Stimulated activated CD8-positive, alpha-beta memory T cell treated with anti-CD3 and anti-CD28 coated beads, Interleukin-7, amount 100 ng/mL, for 48 hours (primary cell): ENCODE measurements at regions not wholly inside any gene's neighbourhood (a gene's known extent, or its start where the extent isn't known, plus 50 kb on each side); places are given as distances from the start of the nearest gene placed in this dataset.

Source experiments
- DNase-seq, 2 donors: peaks; one replicate each; pipeline ENCODE4 v3.0.0-alpha.2; 2020; ENCODE audit warnings: low read depth in 1 of 2; ENCODE audit errors: extremely low read depth in 1 of 2

- DNase-seq, result no peak
Measured at GRCh38 chr1:117678246-117678977, 72.6 kb downstream of the TENT5C start.

DNA sequence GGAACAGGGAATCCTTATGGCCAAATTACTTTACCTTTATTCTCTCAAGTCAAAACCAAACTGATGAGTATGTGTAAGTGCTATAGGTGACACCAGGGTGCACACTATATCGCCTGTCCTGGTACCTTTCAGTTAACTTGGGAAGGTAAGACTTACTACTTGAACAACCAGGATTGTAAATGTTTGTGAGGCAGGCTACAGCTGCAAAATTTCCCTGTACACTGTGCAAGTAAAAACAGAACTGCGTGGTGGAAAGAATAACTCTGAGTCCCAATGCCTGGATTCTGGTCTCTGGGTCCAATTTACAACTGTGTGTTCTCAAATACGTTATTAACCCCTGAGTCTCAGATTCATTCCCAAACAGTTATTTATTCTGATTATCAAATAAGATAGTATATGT is 73.5 kb downstream of the TENT5C start:
- no peak for DNase-seq

DNA sequence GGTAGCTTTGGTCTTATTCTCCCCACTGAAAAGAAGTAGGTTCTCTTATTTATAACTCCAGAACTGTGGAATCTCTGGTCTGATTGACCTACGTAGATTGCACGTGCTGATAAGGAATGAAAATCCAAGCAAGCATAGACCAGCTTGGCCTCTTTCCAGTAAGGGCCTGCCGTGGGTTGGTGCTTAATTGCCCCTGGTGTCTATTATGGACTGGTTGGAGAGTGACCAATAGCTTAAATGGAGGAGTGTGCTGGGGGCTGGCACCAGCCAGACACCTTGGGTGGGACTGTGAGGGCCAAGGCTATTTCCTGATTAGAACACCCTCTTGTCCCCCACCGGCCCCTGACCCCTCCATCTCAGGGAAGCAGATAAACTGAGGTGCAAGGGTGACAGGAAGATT is 74.0 kb downstream of the TENT5C start:
- DNase-seq, result no peak

- DNase-seq, result no peak
Measured at GRCh38 chr1:117680316-117681002, 74.6 kb downstream of the TENT5C start.

DNA sequence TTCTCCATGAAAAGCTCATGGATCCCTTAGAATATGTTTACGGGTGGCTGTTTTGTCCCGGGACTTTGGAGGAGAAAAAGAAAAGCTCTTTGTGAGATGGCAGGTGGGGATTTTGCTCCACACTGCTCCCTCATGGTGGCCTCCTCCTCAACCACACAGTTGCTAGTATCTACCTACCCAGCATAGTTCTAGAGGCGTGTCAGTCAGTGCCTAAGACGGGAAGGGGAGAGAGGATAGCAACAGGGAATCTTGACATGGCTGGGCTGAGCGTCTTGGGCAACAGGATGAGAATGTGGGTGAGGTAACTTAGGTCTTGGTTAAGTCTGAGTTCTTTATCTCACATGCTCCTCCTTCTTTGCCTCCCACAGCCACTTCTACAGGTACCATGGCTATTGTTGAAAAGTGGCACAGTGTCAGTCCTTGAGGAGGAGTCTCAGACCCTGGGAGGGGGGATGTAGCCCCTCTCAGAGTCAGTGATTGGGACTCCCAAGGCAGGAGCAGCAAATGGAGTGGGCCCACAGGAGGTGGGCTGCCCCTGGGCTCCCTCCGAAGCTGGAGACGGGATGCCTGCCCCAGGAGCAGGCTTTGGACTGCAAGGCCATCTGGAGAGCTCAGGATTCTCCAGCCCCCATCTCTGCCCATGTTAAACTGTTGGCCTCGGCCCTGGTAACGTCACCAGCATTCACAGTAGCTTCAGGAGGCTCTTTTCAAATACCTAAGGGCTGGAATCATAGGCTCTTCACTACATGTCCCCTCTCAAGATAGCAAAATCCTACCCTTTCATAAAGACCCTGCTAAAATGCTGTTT is 75.4 kb downstream of the TENT5C start:
- no peak for DNase-seq

DNA sequence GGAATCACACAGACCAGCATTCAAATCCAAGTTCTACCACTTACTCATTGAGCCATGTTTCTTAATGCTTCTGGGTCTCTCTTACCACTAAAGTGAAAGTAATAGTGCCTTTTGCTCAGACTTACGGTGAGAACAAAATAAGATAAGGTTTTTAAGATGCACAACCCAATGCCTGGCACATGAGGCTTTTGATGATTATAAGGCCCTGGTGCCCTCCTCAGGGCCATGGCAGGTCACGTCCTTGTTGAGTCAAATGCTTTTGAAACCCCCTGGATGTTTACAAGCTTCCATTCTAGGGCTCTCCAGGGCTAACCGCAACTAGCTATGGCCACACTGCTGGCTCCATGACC is 76.0 kb downstream of the TENT5C start:
- DNase-seq, result no peak

DNA sequence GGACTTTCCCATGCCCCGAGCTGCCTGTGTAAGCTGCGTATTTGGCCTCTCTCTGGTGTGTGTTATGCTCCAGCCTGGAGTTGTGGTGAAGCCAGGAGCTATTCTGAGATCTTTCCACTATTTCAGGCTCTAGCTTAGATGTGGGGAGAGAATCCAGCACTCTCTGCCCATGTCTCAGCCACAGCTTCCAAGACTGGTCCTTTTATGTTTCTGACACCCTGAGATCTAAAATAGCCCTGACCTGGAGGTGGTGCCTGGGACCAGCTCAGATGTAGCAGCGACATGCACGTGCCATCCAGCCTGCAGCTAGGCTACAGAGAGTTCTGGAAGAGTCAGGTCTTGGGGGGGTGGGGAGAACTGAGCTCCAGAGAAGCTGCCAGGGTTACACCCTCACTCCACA is 76.5 kb downstream of the TENT5C start:
- DNase-seq, result no peak

- DNase-seq, result no peak
Measured at GRCh38 chr1:117683571-117684285, 77.9 kb downstream of the TENT5C start.

DNA sequence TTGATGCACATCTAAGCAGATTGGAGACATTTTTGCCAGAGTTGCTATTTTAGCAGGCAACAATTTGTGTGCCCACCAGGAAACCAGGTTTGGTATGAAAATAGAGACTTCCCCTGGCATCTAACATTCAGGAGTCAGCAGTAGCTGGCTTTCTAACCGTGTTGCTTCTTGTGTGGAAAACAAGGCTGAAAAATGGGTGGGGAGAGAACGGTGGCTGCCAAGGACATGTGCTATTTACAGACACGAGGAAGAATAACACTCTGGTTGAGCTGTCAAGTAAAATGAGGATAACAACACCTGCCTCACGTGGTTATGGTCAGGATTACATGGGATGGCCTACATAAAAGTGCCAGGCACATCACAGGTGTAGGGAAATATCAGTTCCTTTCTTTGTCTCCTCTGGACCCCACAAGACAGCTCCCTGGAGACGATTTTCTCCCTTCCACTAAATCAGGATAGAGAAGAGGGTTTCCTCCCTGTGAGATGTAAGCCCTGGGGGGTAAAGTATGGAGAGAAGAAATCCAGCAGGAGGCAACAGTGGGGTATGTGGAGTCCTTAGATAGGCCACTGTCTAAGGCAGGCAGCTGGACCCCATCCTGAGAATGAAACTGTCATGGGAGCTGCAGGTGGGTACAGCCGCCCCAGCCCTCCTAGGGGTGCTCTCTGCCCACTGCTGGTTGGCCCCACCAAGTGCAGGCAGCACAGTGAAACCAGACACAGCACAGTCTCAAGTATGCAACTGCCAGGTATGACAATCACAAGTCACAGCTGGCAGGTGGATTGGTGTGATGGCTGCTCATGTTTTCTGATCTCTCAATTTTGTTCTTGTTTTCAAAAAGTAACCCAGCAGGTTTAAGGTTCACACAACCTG is 80.3 kb downstream of the TENT5C start:
- no peak for DNase-seq

DNA sequence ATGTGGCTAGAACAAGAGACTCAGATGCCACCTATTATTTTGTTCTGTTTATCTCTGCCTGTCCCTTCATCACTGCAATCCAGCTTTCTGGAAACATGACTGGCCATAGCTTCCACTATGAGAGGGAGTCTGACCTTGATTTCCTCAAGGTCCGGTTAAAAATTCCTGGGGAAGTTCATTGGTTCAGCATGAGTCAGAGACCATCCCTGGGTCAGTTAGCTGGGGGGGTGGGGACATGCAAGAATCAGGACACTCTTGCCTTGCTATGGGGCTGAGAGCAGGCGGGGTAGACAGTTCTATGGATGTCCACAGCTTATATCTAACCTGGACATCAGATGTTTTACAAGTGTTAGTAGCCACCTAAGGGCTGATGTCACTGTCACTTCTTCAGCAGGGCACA is 81.1 kb downstream of the TENT5C start:
- DNase-seq, result no peak

- no peak for DNase-seq
Measured at GRCh38 chr1:117689997-117690625, 84.3 kb downstream of the TENT5C start.

DNA sequence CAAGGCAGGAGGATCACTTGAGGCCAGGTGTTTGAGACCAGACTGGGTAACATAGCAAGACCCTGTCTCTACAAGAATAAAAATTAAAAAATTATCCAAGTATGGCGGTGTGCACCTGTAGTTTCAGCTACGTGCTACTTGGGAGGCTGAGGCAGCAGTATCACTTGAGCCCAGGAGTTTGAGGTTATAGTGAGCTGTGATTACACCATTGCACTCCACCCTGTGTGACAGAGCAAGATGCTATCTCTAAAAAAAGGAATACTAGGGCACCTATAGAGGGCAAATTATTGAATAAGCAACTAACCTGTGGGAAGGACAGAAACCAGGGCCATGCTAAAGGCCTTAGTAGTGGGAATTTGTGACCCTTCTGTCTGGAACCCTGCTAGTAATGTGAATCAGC is 86.1 kb downstream of the TENT5C start:
- DNase-seq, result no peak

DNA sequence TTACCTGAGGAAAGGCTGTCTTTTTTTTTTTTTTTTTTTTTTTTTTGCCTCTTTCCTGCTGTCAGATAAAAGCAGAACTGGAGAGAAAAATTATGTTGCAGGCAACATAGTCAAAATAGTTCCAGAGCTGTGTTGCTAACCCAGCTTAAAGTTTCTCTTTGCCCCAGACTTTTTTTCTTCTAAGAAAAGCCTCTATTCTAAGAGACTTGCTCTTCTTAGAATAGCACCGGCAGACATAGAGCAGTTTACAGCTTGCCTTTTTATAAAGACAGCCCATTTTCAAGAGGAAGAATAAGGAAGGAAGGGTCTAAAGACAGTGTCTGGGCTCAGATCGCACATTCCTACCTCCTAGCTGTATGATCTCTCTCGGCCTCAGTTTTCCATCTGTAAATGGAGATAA is 88.7 kb downstream of the TENT5C start:
- no peak for DNase-seq

DNA sequence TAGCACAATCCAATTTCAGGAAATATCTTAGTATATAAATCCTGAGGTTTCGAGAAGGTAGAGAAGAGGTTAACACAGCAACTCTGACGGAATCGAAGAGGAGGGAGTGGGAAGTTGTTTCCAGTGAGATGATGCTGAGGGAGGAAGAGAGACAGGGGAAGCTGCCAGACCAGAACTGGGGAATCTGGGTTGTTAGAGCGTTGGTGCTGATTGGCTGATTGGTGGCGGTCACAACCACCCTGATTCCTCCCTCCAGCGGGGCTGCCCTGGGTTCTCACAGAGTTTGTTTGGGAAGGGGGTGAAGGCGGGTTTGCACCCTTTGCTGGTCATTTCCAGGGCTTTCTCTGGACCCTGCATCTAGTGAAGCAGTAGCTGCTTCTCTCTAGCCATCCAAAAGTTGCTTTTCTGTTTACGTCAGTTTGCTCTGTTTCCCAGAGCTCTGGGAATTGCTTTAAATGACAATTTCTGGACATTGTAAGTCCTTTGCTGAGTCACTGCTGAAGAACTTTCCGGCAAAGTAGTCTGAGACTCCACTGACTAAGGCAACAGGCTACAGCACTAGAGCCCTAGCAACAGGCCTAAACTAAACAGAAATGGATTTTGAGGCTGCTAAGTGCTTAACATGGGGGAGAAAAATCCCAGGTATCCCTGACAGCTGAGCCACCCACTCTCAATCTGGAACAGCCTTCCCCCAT is 90.1 kb downstream of the TENT5C start:
- no peak for DNase-seq

DNA sequence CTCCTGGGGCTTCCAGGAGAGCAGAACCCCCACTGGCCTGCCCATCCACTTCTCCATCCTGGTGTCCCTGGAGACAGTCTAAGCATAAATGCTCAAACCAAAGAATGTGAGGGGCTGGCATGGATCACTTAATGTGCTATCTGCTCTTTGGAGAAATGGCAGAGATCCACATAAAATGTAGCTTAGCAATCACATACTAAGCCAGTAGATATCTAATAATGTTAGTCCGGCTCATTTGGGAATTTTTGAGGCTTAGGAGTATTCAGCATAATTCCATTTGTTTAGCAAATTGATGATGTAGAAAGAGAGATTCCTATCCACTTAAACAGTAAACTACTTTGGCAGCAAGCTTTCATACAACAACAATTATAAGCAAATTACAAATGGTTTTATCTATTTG is 90.7 kb downstream of the TENT5C start:
- no peak for DNase-seq

GRCh38 chr1:117697220-117697781 is 91.5 kb downstream of the TENT5C start:
- no peak for DNase-seq

GRCh38 chr1:117698398-117699160 is 92.7 kb downstream of the TENT5C start:
- DNase-seq, result no peak

GRCh38 chr1:117699953-117700352 is 94.1 kb downstream of the TENT5C start:
- DNase-seq, result no peak
